PC-9 (cell line): ENCODE measurements at regions not wholly inside any gene's neighbourhood (a gene's known extent, or its start where the extent isn't known, plus 50 kb on each side); places are given as distances from the start of the nearest gene placed in this dataset.

Source experiments
- EZH2 ChIP-seq: fragments of 200-600 bp; sonication (generic); IDR thresholded peaks from 2 replicates; pipeline ENCODE4 v1.8.0; 2017; ENCODE audit warnings: antibody characterized with exemption, low read depth
- TF ChIP-seq, protein P1 (sequence below): fragments of 200-600 bp; sonication (generic); conservative IDR thresholded peaks from 2 replicates; pipeline ENCODE4 v1.6.1; 2017; ENCODE audit warnings: mixed run types, antibody characterized with exemption, mild to moderate bottlenecking, moderate library complexity

DNA sequence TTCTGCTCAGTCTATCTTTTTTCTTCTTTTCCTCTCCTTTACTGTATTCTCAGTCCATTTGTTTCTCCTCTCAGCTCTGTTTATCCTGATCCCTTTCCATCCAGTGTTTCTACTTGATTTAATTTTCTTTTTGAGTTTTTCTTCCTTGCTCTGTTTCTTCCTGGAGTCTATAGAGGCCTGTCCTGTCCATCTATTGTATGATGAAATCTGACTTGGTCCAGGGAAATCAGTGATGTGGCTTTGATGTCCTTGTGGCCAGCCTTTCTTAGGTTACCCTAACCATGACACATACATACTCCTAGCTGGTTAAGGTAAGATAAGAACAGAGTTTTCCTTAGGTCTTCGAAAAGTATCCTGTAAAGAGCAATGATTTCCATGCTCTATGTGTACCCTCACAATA is 89.3 kb upstream of the LNX1 start:
- TF ChIP-seq, protein P1, sequence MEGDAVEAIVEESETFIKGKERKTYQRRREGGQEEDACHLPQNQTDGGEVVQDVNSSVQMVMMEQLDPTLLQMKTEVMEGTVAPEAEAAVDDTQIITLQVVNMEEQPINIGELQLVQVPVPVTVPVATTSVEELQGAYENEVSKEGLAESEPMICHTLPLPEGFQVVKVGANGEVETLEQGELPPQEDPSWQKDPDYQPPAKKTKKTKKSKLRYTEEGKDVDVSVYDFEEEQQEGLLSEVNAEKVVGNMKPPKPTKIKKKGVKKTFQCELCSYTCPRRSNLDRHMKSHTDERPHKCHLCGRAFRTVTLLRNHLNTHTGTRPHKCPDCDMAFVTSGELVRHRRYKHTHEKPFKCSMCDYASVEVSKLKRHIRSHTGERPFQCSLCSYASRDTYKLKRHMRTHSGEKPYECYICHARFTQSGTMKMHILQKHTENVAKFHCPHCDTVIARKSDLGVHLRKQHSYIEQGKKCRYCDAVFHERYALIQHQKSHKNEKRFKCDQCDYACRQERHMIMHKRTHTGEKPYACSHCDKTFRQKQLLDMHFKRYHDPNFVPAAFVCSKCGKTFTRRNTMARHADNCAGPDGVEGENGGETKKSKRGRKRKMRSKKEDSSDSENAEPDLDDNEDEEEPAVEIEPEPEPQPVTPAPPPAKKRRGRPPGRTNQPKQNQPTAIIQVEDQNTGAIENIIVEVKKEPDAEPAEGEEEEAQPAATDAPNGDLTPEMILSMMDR = no peak
- no peak for TF ChIP-seq EZH2
